NB4 (cell line): ENCODE measurements at regions not wholly inside any gene's neighbourhood (a gene's known extent, or its start where the extent isn't known, plus 50 kb on each side); places are given as distances from the start of the nearest gene placed in this dataset.

Experiments
- DNase-seq: peaks from one replicate; pipeline ENCODE4 v3.0.0; 2010; ENCODE audit warnings: low read depth
- H3K4me3 ChIP-seq: one replicate; pipeline ENCODE4 v1.5.1; 2011; ENCODE audit warnings: mild to moderate bottlenecking, low read depth, low read length, moderate library complexity
- CTCF ChIP-seq: IDR thresholded peaks from one replicate; pipeline ENCODE4 v1.5.1; 2012; ENCODE audit warnings: low read depth, low read length
- MAX ChIP-seq: IDR thresholded peaks from 2 replicates; pipeline ENCODE4 v1.6.1; 2011; ENCODE audit warnings: low read depth, low read length
- MYC ChIP-seq: IDR thresholded peaks from 2 replicates; pipeline ENCODE4 v1.6.1; 2011; ENCODE audit warnings: low read depth, low read length
- POLR2A ChIP-seq: IDR thresholded peaks from 2 replicates; pipeline ENCODE4 v1.6.1; 2011; ENCODE audit warnings: mild to moderate bottlenecking; ENCODE audit not compliant: insufficient read length; ENCODE audit errors: extremely low read depth

GRCh38 chr16:80418517-80419355 is 122.1 kb upstream of the DYNLRB2 start:
- no peak for DNase-seq
- H3K4me3 ChIP-seq = no peak overlapping the region
- TF ChIP-seq CTCF = no peak
- no peak for TF ChIP-seq MYC
- TF ChIP-seq MAX = no peak
- TF ChIP-seq POLR2A = no peak

GRCh38 chr16:80417706-80418271 is 123.0 kb upstream of the DYNLRB2 start:
- DNase-seq = peak; percentile 16
- no peak overlapping the region for H3K4me3 ChIP-seq
- TF ChIP-seq MYC (no peak), POLR2A (no peak), CTCF (no peak), MAX (no peak)

- H3K4me3 ChIP-seq = no peak overlapping the region
- no peak for TF ChIP-seq POLR2A
- TF ChIP-seq MAX = no peak
- no peak for TF ChIP-seq MYC
- TF ChIP-seq CTCF = no peak
- no peak for DNase-seq
These were observed 132.8 kb upstream of the DYNLRB2 start for GRCh38 chr16:80408014-80408413.

- TF ChIP-seq POLR2A (no peak), CTCF (no peak), MYC (no peak), MAX (no peak)
- H3K4me3 ChIP-seq = no peak overlapping the region
- no peak for DNase-seq
These were observed 133.4 kb upstream of the DYNLRB2 start for GRCh38 chr16:80407265-80407987.

- H3K4me3 ChIP-seq = no peak overlapping the region
- no peak for DNase-seq
- no peak for TF ChIP-seq MYC
- no peak for TF ChIP-seq CTCF
- no peak for TF ChIP-seq POLR2A
- TF ChIP-seq MAX = no peak
These were observed 135.9 kb upstream of the DYNLRB2 start for GRCh38 chr16:80404847-80405246.
